ENCODE measurements at regions not wholly inside any gene's neighbourhood (a gene's known extent, or its start where the extent isn't known, plus 50 kb on each side); places are given as distances from the start of the nearest gene placed in this dataset.
A peak's percentile ranks its signal among the peaks of the same experiment; 100 is the strongest.
"Not testable (repeated sequence)": the region's sequence is repeated elsewhere in the genome, so short reads cannot be mapped to it uniquely, and the experiment has no call there.

GRCh38 chr10:9334270-9334669 lies 1279.8 kb downstream of the GATA3 start:
- WGBS, 2 donors (ENCODE audit: extremely low coverage in 2 of 2, insufficient read length in 2 of 2, insufficient replicate concordance in 1 of 2), result no CpG with 5 or more reads among the region's 3 CpGs
- no peak overlapping the region for H2BK5ac ChIP-seq (ENCODE audit: low read length)
- no peaks in the 10 kb centered on the region for H3K36me3 ChIP-seq (replicated peaks in 1 of 2; ENCODE audit: control insufficient read depth in 2 of 2, insufficient read depth in 2 of 2, low read length in 2 of 2)
- no peak overlapping the region for H3K23ac ChIP-seq (ENCODE audit: low read depth, low read length, poor library complexity)
- no peak overlapping the region for H2BK15ac ChIP-seq (ENCODE audit: low read length)
- no peak overlapping the region for H3K4ac ChIP-seq (ENCODE audit: low read length)
- H3K4me3 ChIP-seq (ENCODE audit: low read length in 2 of 2), result no peak overlapping the region
- H3K27me3 ChIP-seq (ENCODE audit: control insufficient read depth in 3 of 3, insufficient read depth in 3 of 3, low read depth in 1 of 3, low read length in 3 of 3), result no peaks in the 10 kb centered on the region
- H3K4me1 ChIP-seq (ENCODE audit: control insufficient read depth in 2 of 2, insufficient read depth in 1 of 2, low read depth in 1 of 2, low read length in 2 of 2), result no peaks in the 10 kb centered on the region
- DNase-seq (ENCODE audit: low spot score), result no peak
- H4K91ac ChIP-seq (ENCODE audit: low read depth, low read length, poor library complexity), result no peak overlapping the region
- H2AK5ac ChIP-seq (ENCODE audit: low read depth, low read length), result no peak overlapping the region
- no peaks in the 10 kb centered on the region for H3K9me3 ChIP-seq (replicated peaks in 1 of 2; ENCODE audit: control insufficient read depth in 2 of 2, insufficient read depth in 1 of 2, low read depth in 1 of 2, low read length in 2 of 2)
- no peak overlapping the region for H3K9ac ChIP-seq (ENCODE audit: low read depth, low read length, poor library complexity)
- no peak overlapping the region for H3K14ac ChIP-seq (ENCODE audit: low read length)
- no peak overlapping the region for H3K18ac ChIP-seq (ENCODE audit: low read length)
- H2AFZ ChIP-seq (ENCODE audit: low read length), result no peak overlapping the region
- H4K8ac ChIP-seq (ENCODE audit: low read depth, low read length), result no peak overlapping the region
- H3K27ac ChIP-seq (replicated peaks; ENCODE audit: low read length), result no peak overlapping the region
- no peak overlapping the region for H2BK12ac ChIP-seq (ENCODE audit: low read length)
- H3K79me1 ChIP-seq (ENCODE audit: low read depth, low read length), result no peaks in the 10 kb centered on the region
- no peak overlapping the region for H2BK120ac ChIP-seq (ENCODE audit: low read depth, low read length)
- H3K4me2 ChIP-seq (ENCODE audit: insufficient read depth, low read length, poor library complexity, severe bottlenecking), result no peak overlapping the region

DNA sequence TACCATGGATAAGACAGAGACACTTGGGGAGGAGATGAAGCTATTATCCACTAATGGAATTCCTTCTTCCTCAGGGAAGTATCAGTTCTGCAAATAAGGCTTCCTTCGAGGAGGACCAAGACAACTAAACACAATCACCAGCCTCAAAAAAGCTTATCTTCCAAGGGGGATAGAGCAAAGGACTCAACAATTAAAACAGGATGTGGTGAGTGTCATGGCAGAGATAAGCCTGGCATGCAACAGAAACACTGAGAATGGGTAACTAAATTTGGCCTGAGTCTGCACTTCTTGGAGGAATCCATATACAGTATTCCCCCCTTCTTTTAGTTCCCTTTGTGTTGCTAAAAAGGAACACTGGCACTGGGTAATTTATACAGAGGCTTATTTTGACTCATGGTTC lies 1285.2 kb downstream of the GATA3 start:
- Histone ChIP-seq H3K4ac (ENCODE audit: low read length) (no peak overlapping the region), H3K79me1 (ENCODE audit: low read depth, low read length) (no peaks in the 10 kb centered on the region), H2BK120ac (ENCODE audit: low read depth, low read length) (no peak overlapping the region), H4K8ac (ENCODE audit: low read depth, low read length) (no peak overlapping the region), H3K27me3 (ENCODE audit: control insufficient read depth in 3 of 3, insufficient read depth in 3 of 3, low read depth in 1 of 3, low read length in 3 of 3) (no peaks in the 10 kb centered on the region), H3K4me2 (ENCODE audit: insufficient read depth, low read length, poor library complexity, severe bottlenecking) (no peak overlapping the region), H3K18ac (ENCODE audit: low read length) (no peak overlapping the region), H3K36me3 (replicated peaks in 1 of 2; ENCODE audit: control insufficient read depth in 2 of 2, insufficient read depth in 2 of 2, low read length in 2 of 2) (no peaks in the 10 kb centered on the region), H2BK15ac (ENCODE audit: low read length) (no peak overlapping the region), H2BK5ac (ENCODE audit: low read length) (no peak overlapping the region), H3K14ac (ENCODE audit: low read length) (no peak overlapping the region), H3K9ac (ENCODE audit: low read depth, low read length, poor library complexity) (no peak overlapping the region), H4K91ac (ENCODE audit: low read depth, low read length, poor library complexity) (no peak overlapping the region), H2AFZ (ENCODE audit: low read length) (no peak overlapping the region), H3K23ac (ENCODE audit: low read depth, low read length, poor library complexity) (no peak overlapping the region), H3K4me3 (ENCODE audit: low read length in 2 of 2) (no peak overlapping the region), H2AK5ac (ENCODE audit: low read depth, low read length) (no peak overlapping the region), H2BK12ac (ENCODE audit: low read length) (no peak overlapping the region), H3K9me3 (replicated peaks in 1 of 2; ENCODE audit: control insufficient read depth in 2 of 2, insufficient read depth in 1 of 2, low read depth in 1 of 2, low read length in 2 of 2) (no peaks in the 10 kb centered on the region), H3K27ac (replicated peaks; ENCODE audit: low read length) (no peak overlapping the region), H3K4me1 (ENCODE audit: control insufficient read depth in 2 of 2, insufficient read depth in 1 of 2, low read depth in 1 of 2, low read length in 2 of 2) (no peaks in the 10 kb centered on the region)
- DNase-seq (ENCODE audit: low spot score), result no peak
- WGBS, 2 donors (ENCODE audit: extremely low coverage in 2 of 2, insufficient read length in 2 of 2, insufficient replicate concordance in 1 of 2), result no CpG with 5 or more reads among the region's 1 CpG

DNA sequence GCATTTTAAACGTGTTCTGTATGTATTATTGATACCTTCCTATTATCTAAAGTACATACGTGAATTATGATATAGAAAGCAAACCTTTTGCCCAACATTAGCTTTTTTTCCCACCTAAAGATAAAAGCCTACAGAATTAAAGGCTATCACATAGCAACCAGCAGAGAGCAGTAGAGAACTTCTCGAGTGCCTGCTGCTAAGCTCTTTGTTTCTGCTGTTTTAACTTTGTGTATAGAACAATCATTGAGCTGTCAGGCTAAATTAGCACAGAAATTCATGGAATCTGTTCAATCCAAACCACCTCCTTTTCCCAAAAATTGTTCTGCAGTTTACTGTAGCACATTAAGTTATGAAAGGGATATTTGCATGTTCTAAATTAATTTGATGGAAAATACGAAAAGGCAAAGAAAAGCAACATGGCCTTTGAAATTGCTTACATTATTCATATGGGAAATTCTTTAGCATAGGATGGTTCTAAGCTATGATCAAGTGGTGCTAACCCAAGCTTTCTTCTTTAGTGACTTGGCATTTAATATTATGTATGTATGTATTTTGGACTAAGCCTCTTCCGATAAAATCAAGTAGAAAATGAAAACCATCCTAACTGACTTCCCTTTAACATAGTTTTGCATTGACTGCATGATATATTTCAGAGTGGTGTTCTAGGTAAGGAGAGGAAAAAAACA lies 1288.5 kb downstream of the GATA3 start:
- no peaks in the 10 kb centered on the region for H3K9me3 ChIP-seq (replicated peaks in 1 of 2; ENCODE audit: control insufficient read depth in 2 of 2, insufficient read depth in 1 of 2, low read depth in 1 of 2, low read length in 2 of 2)
- peak; percentile 54 for DNase-seq (ENCODE audit: low spot score)
- H4K8ac ChIP-seq (ENCODE audit: low read depth, low read length), result no peak overlapping the region
- no peaks in the 10 kb centered on the region for H3K4me1 ChIP-seq (ENCODE audit: control insufficient read depth in 2 of 2, insufficient read depth in 1 of 2, low read depth in 1 of 2, low read length in 2 of 2)
- H3K36me3 ChIP-seq (replicated peaks in 1 of 2; ENCODE audit: control insufficient read depth in 2 of 2, insufficient read depth in 2 of 2, low read length in 2 of 2), result no peaks in the 10 kb centered on the region
- H2BK5ac ChIP-seq (ENCODE audit: low read length), result no peak overlapping the region
- no peak overlapping the region for H3K4ac ChIP-seq (ENCODE audit: low read length)
- no peak overlapping the region for H3K14ac ChIP-seq (ENCODE audit: low read length)
- H3K79me1 ChIP-seq (ENCODE audit: low read depth, low read length), result no peaks in the 10 kb centered on the region
- H2AFZ ChIP-seq (ENCODE audit: low read length), result no peak overlapping the region
- no CpG with 5 or more reads among the region's 5 CpGs for WGBS, 2 donors (ENCODE audit: extremely low coverage in 2 of 2, insufficient read length in 2 of 2, insufficient replicate concordance in 1 of 2)
- H3K27me3 ChIP-seq (ENCODE audit: control insufficient read depth in 3 of 3, insufficient read depth in 3 of 3, low read depth in 1 of 3, low read length in 3 of 3), result no peaks in the 10 kb centered on the region
- no peak overlapping the region for H3K27ac ChIP-seq (replicated peaks; ENCODE audit: low read length)
- H3K23ac ChIP-seq (ENCODE audit: low read depth, low read length, poor library complexity), result no peak overlapping the region
- no peak overlapping the region for H3K18ac ChIP-seq (ENCODE audit: low read length)
- no peak overlapping the region for H4K91ac ChIP-seq (ENCODE audit: low read depth, low read length, poor library complexity)
- H2BK12ac ChIP-seq (ENCODE audit: low read length), result no peak overlapping the region
- H3K4me2 ChIP-seq (ENCODE audit: insufficient read depth, low read length, poor library complexity, severe bottlenecking), result no peak overlapping the region
- no peak overlapping the region for H2BK120ac ChIP-seq (ENCODE audit: low read depth, low read length)
- H3K4me3 ChIP-seq (ENCODE audit: low read length in 2 of 2), result no peak overlapping the region
- H2BK15ac ChIP-seq (ENCODE audit: low read length), result no peak overlapping the region
- no peak overlapping the region for H3K9ac ChIP-seq (ENCODE audit: low read depth, low read length, poor library complexity)
- no peak overlapping the region for H2AK5ac ChIP-seq (ENCODE audit: low read depth, low read length)

- H2BK120ac ChIP-seq (ENCODE audit: low read depth, low read length); H2BK15ac ChIP-seq (ENCODE audit: low read length); H2BK12ac ChIP-seq (ENCODE audit: low read length); H2BK5ac ChIP-seq (ENCODE audit: low read length); H3K23ac ChIP-seq (ENCODE audit: low read depth, low read length, poor library complexity); H3K27ac ChIP-seq (replicated peaks; ENCODE audit: low read length); DNase-seq (ENCODE audit: low spot score); H3K79me1 ChIP-seq (ENCODE audit: low read depth, low read length); H3K4me3 ChIP-seq (ENCODE audit: low read length in 2 of 2); H2AK5ac ChIP-seq (ENCODE audit: low read depth, low read length); H2AFZ ChIP-seq (ENCODE audit: low read length); H3K4me2 ChIP-seq (ENCODE audit: insufficient read depth, low read length, poor library complexity, severe bottlenecking); H4K91ac ChIP-seq (ENCODE audit: low read depth, low read length, poor library complexity); H4K8ac ChIP-seq (ENCODE audit: low read depth, low read length); H3K18ac ChIP-seq (ENCODE audit: low read length); H3K4ac ChIP-seq (ENCODE audit: low read length); H3K9ac ChIP-seq (ENCODE audit: low read depth, low read length, poor library complexity); H3K27me3 ChIP-seq (ENCODE audit: control insufficient read depth in 3 of 3, insufficient read depth in 3 of 3, low read depth in 1 of 3, low read length in 3 of 3); H3K9me3 ChIP-seq (replicated peaks in 1 of 2; ENCODE audit: control insufficient read depth in 2 of 2, insufficient read depth in 1 of 2, low read depth in 1 of 2, low read length in 2 of 2); H3K36me3 ChIP-seq (replicated peaks in 1 of 2; ENCODE audit: control insufficient read depth in 2 of 2, insufficient read depth in 2 of 2, low read length in 2 of 2); H3K14ac ChIP-seq (ENCODE audit: low read length); H3K4me1 ChIP-seq (ENCODE audit: control insufficient read depth in 2 of 2, insufficient read depth in 1 of 2, low read depth in 1 of 2, low read length in 2 of 2): not testable (repeated sequence)
- no CpG with 5 or more reads among the region's 3 CpGs for WGBS, 2 donors (ENCODE audit: extremely low coverage in 2 of 2, insufficient read length in 2 of 2, insufficient replicate concordance in 1 of 2)
These were observed 1293.4 kb downstream of the GATA3 start for GRCh38 chr10:9347933-9348332.

All from neuronal stem cell (in vitro differentiated cells).